Esophagus muscularis mucosa (tissue), 4 donors: ENCODE measurements at regions not wholly inside any gene's neighbourhood (a gene's known extent, or its start where the extent isn't known, plus 50 kb on each side); places are given as distances from the start of the nearest gene placed in this dataset.

Experiments used
- EP300 ChIP-seq: sonication (generic); formaldehyde crosslinking; IDR thresholded peaks from one replicate; pipeline ENCODE4 v1.6.1; 2017; ENCODE audit warnings: antibody characterized with exemption
- POLR2A ChIP-seq: fragments of 450-650 bp; IDR thresholded peaks from one replicate; pipeline ENCODE4 v1.6.1; 2017; ENCODE audit warnings: antibody characterized with exemption, moderate library complexity, mild to moderate bottlenecking, low read depth
- POLR2AphosphoS5 ChIP-seq, 2 donors: sonication (generic); formaldehyde crosslinking; IDR thresholded peaks; one replicate each; pipeline ENCODE4 v1.6.1; 2017; ENCODE audit warnings: antibody characterized with exemption in 2 of 2
- TF ChIP-seq, protein P1 (sequence below), 3 experiments: fragments of 200-600 bp in 2 of 3; fragments of 450-650 bp in 1 of 3; sonication (generic) in 2 of 3; IDR thresholded peaks; one replicate each; pipeline ENCODE4 v1.5.1; 2017 to 2019; ENCODE audit warnings: antibody characterized with exemption in 3 of 3, mild to moderate bottlenecking in 2 of 3, moderate library complexity in 1 of 3

DNA sequence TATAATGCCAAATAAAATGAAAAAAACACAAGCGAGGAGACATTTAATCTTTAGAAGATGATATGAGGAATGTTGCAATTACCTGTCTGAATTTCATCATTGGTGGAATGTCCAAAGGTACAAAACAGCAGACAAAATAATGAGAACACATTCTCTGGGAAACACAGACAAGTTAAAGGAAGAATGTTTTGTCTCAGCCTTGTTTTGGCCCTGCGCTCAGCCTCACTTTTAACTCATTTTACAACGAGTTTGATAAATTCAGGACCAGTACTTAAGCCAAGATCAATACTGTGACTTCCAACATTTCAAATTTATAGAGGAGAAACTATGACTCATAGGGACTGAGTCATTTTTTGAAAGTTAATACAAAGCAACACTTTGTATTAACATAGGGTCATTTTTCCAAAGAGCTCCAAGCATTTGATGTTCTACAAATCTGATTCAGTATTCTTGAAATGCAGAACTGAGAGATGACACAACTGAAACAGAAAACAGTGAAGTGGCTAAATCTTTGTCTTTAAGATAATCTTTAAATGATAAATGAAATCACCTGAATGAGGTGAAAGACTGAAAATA, 833.2 kb upstream of the CHAC2 start:
- no peak for TF ChIP-seq EP300
- TF ChIP-seq POLR2A, result no peak
- TF ChIP-seq, protein P1, sequence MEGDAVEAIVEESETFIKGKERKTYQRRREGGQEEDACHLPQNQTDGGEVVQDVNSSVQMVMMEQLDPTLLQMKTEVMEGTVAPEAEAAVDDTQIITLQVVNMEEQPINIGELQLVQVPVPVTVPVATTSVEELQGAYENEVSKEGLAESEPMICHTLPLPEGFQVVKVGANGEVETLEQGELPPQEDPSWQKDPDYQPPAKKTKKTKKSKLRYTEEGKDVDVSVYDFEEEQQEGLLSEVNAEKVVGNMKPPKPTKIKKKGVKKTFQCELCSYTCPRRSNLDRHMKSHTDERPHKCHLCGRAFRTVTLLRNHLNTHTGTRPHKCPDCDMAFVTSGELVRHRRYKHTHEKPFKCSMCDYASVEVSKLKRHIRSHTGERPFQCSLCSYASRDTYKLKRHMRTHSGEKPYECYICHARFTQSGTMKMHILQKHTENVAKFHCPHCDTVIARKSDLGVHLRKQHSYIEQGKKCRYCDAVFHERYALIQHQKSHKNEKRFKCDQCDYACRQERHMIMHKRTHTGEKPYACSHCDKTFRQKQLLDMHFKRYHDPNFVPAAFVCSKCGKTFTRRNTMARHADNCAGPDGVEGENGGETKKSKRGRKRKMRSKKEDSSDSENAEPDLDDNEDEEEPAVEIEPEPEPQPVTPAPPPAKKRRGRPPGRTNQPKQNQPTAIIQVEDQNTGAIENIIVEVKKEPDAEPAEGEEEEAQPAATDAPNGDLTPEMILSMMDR (IDR thresholded peaks at IDR 0.05), result no peak
- no peak for TF ChIP-seq POLR2AphosphoS5 (IDR thresholded peaks at IDR 0.05)
